K562 (cell line): ENCODE measurements at regions not wholly inside any gene's neighbourhood (a gene's known extent, or its start where the extent isn't known, plus 50 kb on each side); places are given as distances from the start of the nearest gene placed in this dataset.
A peak's percentile ranks its signal among the peaks of the same experiment; 100 is the strongest.

ENCODE experiments used
- ATAC-seq: fragments of 200-7000 bp; cut with Tn5 transposase; 3 replicates; pipeline ENCODE4 v1.9.1; 2020; ENCODE audit warnings: moderate library complexity
- BruUV-seq: library from RNA; stranded (reverse); fragments of 400-500 nt; replicated peaks from 2 replicates; lab custom pipeline; 2021; lab: Mats Ljungman, UMichigan
- CTCF ChIA-PET: fragments of 300-600 bp; formaldehyde crosslinking; extraction: SDS; loops from one replicate; lab custom pipeline; 2021; ENCODE audit warnings: low intra/inter-chr PET ratio; lab: Yijun Ruan, JAX
- POLR2A ChIA-PET: fragments of 300-600, 350-650 bp; sonication (Branson Sonifier 250); formaldehyde crosslinking; extraction: SDS; loops from one replicate; lab custom pipeline; 2021; ENCODE audit warnings: antibody characterized with exemption, inconsistent platforms; lab: Yijun Ruan, JAX
- DNase-seq, 4 experiments: peaks; one replicate each; pipeline versions ENCODE4 v3.0.0 to v3.0.0-alpha.2; 2011 to 2018; ENCODE audit warnings: low spot score in 3 of 4, mixed read lengths in 3 of 4; ENCODE audit errors: extremely low read depth in 1 of 4
- FAIRE-seq: peaks from 2 replicates; lab custom pipeline; 2011; peaks lifted over from hg19 to GRCh38; lab: Jason Lieb, UNC
- H2AFZ ChIP-seq: 2 replicates; pipeline ENCODE4 v1.6.0; 2011; ENCODE audit warnings: low read depth, low read length, control low read depth, inconsistent platforms
- H3K27ac ChIP-seq: fragments of 200-600 bp; 3 replicates; pipeline ENCODE4 v1.8.0; 2011; ENCODE audit warnings: low read depth, mild to moderate bottlenecking, control low read depth, inconsistent platforms, low read length, moderate library complexity, mixed read lengths; ENCODE audit errors: extremely low read depth
- H3K27me3 ChIP-seq, 2 experiments: fragments of 300-600 bp in 1 of 2; 2 replicates in 1 of 2; 3 replicates in 1 of 2; pipeline versions ENCODE4 v1.6.0 to v1.8.0; 2011; ENCODE audit warnings: inconsistent platforms in 2 of 2, low read length in 2 of 2, mild to moderate bottlenecking in 1 of 2, mixed read lengths in 1 of 2, moderate library complexity in 1 of 2; ENCODE audit not compliant: control insufficient read depth in 2 of 2, insufficient read depth in 2 of 2
- H3K36me3 ChIP-seq: fragments of 300-600 bp; 3 replicates; pipeline ENCODE4 v1.8.0; 2011; ENCODE audit warnings: mild to moderate bottlenecking, low read length, inconsistent platforms; ENCODE audit not compliant: control insufficient read depth, insufficient read depth
- H3K4me1 ChIP-seq, 2 experiments: fragments of 200-600 bp in 1 of 2; replicated peaks in 1 of 2; 2 replicates in 1 of 2; 3 replicates in 1 of 2; pipeline versions ENCODE4 v1.5.1 to v1.8.0; 2011; ENCODE audit warnings: inconsistent platforms in 2 of 2, low read length in 2 of 2, mild to moderate bottlenecking in 1 of 2, mixed read lengths in 1 of 2, moderate library complexity in 1 of 2; ENCODE audit not compliant: control insufficient read depth in 2 of 2, insufficient read depth in 2 of 2
- H3K4me2 ChIP-seq: 2 replicates; pipeline ENCODE4 v1.6.1; 2011; ENCODE audit warnings: low read length, control low read depth, inconsistent platforms, mixed read lengths; ENCODE audit not compliant: insufficient read depth
- H3K4me3 ChIP-seq: fragments of 200-600 bp; sonication (generic), shearing (Covaris generic); 2 replicates; pipeline ENCODE4 v1.5.1; 2016; ENCODE audit warnings: control low read depth, inconsistent platforms
- H3K79me2 ChIP-seq: fragments of 200-600 bp; 3 replicates; pipeline ENCODE4 v1.8.0; 2011; ENCODE audit warnings: low read length, inconsistent platforms; ENCODE audit not compliant: control insufficient read depth, insufficient read depth
- H3K9ac ChIP-seq, 2 experiments: 2 replicates each; pipeline versions ENCODE4 v1.6.0 to v1.6.1; 2011; ENCODE audit warnings: low read depth in 2 of 2, low read length in 2 of 2, control low read depth in 1 of 2, inconsistent platforms in 1 of 2, mild to moderate bottlenecking in 1 of 2, mixed read lengths in 1 of 2; ENCODE audit not compliant: insufficient read depth in 1 of 2
- H3K9me1 ChIP-seq: one replicate; pipeline ENCODE4 v1.6.0; 2011; ENCODE audit warnings: inconsistent platforms, mild to moderate bottlenecking, low read length, moderate library complexity; ENCODE audit not compliant: control insufficient read depth, insufficient read depth
- H3K9me3 ChIP-seq: replicated peaks from 2 replicates; pipeline ENCODE4 v1.5.1; 2011; ENCODE audit warnings: low read depth, low read length, inconsistent platforms; ENCODE audit not compliant: control insufficient read depth, insufficient read depth
- H4K20me1 ChIP-seq: replicated peaks from 2 replicates; pipeline ENCODE4 v1.6.1; 2011; ENCODE audit warnings: low read length, inconsistent platforms, mixed read lengths; ENCODE audit not compliant: control insufficient read depth, insufficient read depth
- BACH1 ChIP-seq: fragments of 200-800 bp; sonication (Bioruptor generic); IDR thresholded peaks from 2 replicates; pipeline ENCODE4 v1.6.1; 2016; ENCODE audit warnings: missing genetic modification characterization, missing compliant biosample characterization
- C11orf30 ChIP-seq: fragments of 450-650 bp; IDR thresholded peaks from 2 replicates; pipeline ENCODE4 v1.6.1; 2016; ENCODE audit warnings: low read depth, mild to moderate bottlenecking
- CAMTA2 ChIP-seq: fragments of 250-450 bp; sonication (Bioruptor Pico); conservative IDR thresholded peaks from 2 replicates; pipeline ENCODE4 v1.5.1; 2022
- CBFB ChIP-seq: sonication (generic); formaldehyde crosslinking; IDR thresholded peaks from 2 replicates; pipeline ENCODE4 v1.4.0; 2020; ENCODE audit warnings: mild to moderate bottlenecking, missing genetic modification reagents
- DMBX1 ChIP-seq: fragments of 250-450 bp; sonication (Bioruptor Pico); IDR thresholded peaks from 2 replicates; pipeline ENCODE4 v1.8.0; 2022; ENCODE audit warnings: inconsistent platforms, mild to moderate bottlenecking, moderate library complexity, borderline replicate concordance
- JUND ChIP-seq, 2 experiments: IDR thresholded peaks; 2 replicates in 1 of 2; 3 replicates in 1 of 2; pipeline ENCODE4 v1.6.1; 2011; ENCODE audit warnings: borderline replicate concordance in 2 of 2, low read depth in 2 of 2, low read length in 2 of 2, improper control_type of control experiment in 1 of 2, missing biosample characterization in 1 of 2, missing genetic modification characterization in 1 of 2, missing genetic modification reagents in 1 of 2
- NEUROD1 ChIP-seq: fragments of 150-350 bp; IDR thresholded peaks from 2 replicates; pipeline ENCODE4 v1.6.1; 2014; ENCODE audit warnings: borderline replicate concordance, low read length, low read depth; ENCODE audit not compliant: partially characterized antibody
- RBM34 ChIP-seq: fragments of 200-400 bp; formaldehyde crosslinking; IDR thresholded peaks from 2 replicates; pipeline ENCODE4 v1.6.1; 2018; ENCODE audit warnings: low read length, borderline replicate concordance; ENCODE audit not compliant: insufficient read depth
- RCOR1 ChIP-seq, 2 experiments: IDR thresholded peaks; 2 replicates each; pipeline ENCODE4 v1.6.1; 2012; ENCODE audit warnings: low read depth in 2 of 2, low read length in 2 of 2, borderline replicate concordance in 1 of 2, improper control_type of control experiment in 1 of 2
- TARDBP ChIP-seq: fragments of 450-650 bp; IDR thresholded peaks from 2 replicates; pipeline ENCODE4 v1.6.1; 2016
- ZNF316 ChIP-seq: fragments of 450-650 bp; IDR thresholded peaks from 2 replicates; pipeline ENCODE4 v1.6.1; 2016
- WGBS: fragments of 100-300 bp; shearing (Covaris generic); methylation state at CpG from one replicate; pipeline ENCODE4 v1.1.6; 2016; ENCODE audit warnings: low coverage, mixed read lengths; ENCODE audit not compliant: insufficient coverage; ENCODE audit errors: missing lambda C conversion rate; 5-methylcytosine and 5-hydroxymethylcytosine counted together
- in situ Hi-C: fragments of 300-500 bp; cut with MboI; formaldehyde crosslinking; loops from 4 replicates; pipeline ENCODE4 v1.15.0; 2018; ENCODE audit warnings: inconsistent platforms, mixed read lengths
- intact Hi-C: fragments of 100-400 bp; cut with micrococcal nuclease; formaldehyde crosslinking; loops from 2 replicates; pipeline ENCODE4 v1.14.2; 2022
- TF ChIP-seq, protein P1 (sequence below): IDR thresholded peaks from 2 replicates; pipeline ENCODE4 v1.6.1; 2016; ENCODE audit warnings: missing genetic modification characterization, missing compliant biosample characterization
- TF ChIP-seq, protein P2 (sequence below): fragments of 250-450 bp; sonication (Bioruptor Pico); IDR thresholded peaks from 2 replicates; pipeline ENCODE4 v1.9.0; 2021; ENCODE audit warnings: mild to moderate bottlenecking, inconsistent platforms
- TF ChIP-seq, protein P3 (sequence below), 2 experiments: IDR thresholded peaks; 2 replicates each; pipeline ENCODE4 v1.6.1; 2012; ENCODE audit warnings: improper control_type of control experiment in 2 of 2, low read depth in 2 of 2, low read length in 2 of 2, borderline replicate concordance in 1 of 2
- TF ChIP-seq, protein P4 (sequence below), 2 experiments: fragments of 450-650 bp in 1 of 2; sonication (generic) in 1 of 2; formaldehyde crosslinking; conservative IDR thresholded peaks; 2 replicates each; pipeline versions ENCODE4 v1.4.0 to v1.8.1; 2020 to 2022; ENCODE audit warnings: mild to moderate bottlenecking in 1 of 2, missing genetic modification reagents in 1 of 2

DNA sequence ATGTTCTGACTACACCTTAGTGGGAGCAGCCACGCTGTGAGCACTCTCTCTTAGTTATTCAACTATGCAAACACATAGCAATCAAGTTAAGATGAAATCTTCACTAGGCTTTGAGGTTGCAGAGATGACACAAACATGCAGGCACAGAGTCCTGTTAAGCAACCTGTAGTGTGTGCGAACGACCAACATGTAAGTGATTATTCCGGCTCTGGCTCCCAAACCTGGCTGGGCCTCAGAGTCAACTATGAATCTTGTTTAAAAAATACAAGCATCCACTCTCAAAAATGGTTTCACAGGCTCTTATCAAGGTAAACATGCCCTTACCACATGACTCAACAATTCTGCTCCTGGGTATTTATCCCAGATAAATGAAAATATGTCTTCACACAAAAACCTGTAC lies 91.4 kb downstream of the IRS2 start:
- POLR2A ChIA-PET, result interaction anchor here (0.7 kb wide), 1 partner anchor 12 kb away, joined by 4 read pairs; no protein-coding TSS in a partner anchor
- H3K9ac ChIP-seq, result no peak overlapping the region
- intact Hi-C loops, result no loop called here
- no peaks in the 10 kb centered on the region for H3K36me3 ChIP-seq
- H3K9me1 ChIP-seq, result no peaks in the 10 kb centered on the region
- peak overlapping the region; percentile 40; the same call in 2 of the 3 replicates for H3K27ac ChIP-seq
- CTCF ChIA-PET, result no interaction called here
- peaks cover 7 to 42% of the 10 kb centered on the region in 2 experiments; a peak in 4 of 5 replicates for H3K4me1 ChIP-seq
- no peak overlapping the region for H3K4me3 ChIP-seq
- FAIRE-seq, result no peak
- H3K27me3 ChIP-seq, result peaks cover 0 to under 1% of the 10 kb centered on the region in 2 experiments; a peak in 2 of 5 replicates
- WGBS, result 5% methylated on average over 4 of the region's 4 CpGs
- peak overlapping the region; percentile 82 for H2AFZ ChIP-seq
- ATAC-seq, result peak; percentile 56
- H3K4me2 ChIP-seq, result peak overlapping the region; percentile 61; the same call in 1 of the 2 replicates
- BruUV-seq, result no TSS peak
- in situ Hi-C loops, result no loop called here
- DNase-seq, result peak in 2 of 4 experiments; percentile 5 to 44
- no peaks in the 10 kb centered on the region for H3K79me2 ChIP-seq
- H4K20me1 ChIP-seq, result no peaks in the 10 kb centered on the region; the same call in 1 of the 2 replicates
- H3K9me3 ChIP-seq, result no peaks in the 10 kb centered on the region
- TF ChIP-seq RBM34 (no peak), NEUROD1 (no peak), ZNF316 (no peak; the same call in 1 of the 2 replicates), CBFB (no peak), CAMTA2 (CRISPR knock-in tag) (no peak), JUND (IDR thresholded peaks at IDR 0.05; ENCODE audit: borderline replicate concordance, low read depth, low read length) (peak; percentile 44; the same call in 1 of the 2 replicates), JUND (tag; IDR thresholded peaks at IDR 0.05; ENCODE audit: borderline replicate concordance, low read depth, low read length) (0 out of 3 replicates have a peak, but pooled peaks have one; percentile 31), C11orf30 (peak; percentile 65), RCOR1 (IDR thresholded peaks at IDR 0.05; ENCODE audit: borderline replicate concordance in 1 of 2, low read depth in 2 of 2, low read length in 2 of 2) (0 out of 4 replicates have a peak, but pooled peaks of 1 of the 2 experiments have one; percentile 37), BACH1 (tag) (no peak), TARDBP (no peak), DMBX1 (CRISPR knock-in tag) (no peak)
- TF ChIP-seq, protein P1, sequence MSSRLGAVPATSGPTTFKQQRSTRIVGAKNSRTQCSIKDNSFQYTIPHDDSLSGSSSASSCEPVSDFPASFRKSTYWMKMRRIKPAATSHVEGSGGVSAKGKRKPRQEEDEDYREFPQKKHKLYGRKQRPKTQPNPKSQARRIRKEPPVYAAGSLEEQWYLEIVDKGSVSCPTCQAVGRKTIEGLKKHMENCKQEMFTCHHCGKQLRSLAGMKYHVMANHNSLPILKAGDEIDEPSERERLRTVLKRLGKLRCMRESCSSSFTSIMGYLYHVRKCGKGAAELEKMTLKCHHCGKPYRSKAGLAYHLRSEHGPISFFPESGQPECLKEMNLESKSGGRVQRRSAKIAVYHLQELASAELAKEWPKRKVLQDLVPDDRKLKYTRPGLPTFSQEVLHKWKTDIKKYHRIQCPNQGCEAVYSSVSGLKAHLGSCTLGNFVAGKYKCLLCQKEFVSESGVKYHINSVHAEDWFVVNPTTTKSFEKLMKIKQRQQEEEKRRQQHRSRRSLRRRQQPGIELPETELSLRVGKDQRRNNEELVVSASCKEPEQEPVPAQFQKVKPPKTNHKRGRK (tag), result no peak
- TF ChIP-seq, protein P2, sequence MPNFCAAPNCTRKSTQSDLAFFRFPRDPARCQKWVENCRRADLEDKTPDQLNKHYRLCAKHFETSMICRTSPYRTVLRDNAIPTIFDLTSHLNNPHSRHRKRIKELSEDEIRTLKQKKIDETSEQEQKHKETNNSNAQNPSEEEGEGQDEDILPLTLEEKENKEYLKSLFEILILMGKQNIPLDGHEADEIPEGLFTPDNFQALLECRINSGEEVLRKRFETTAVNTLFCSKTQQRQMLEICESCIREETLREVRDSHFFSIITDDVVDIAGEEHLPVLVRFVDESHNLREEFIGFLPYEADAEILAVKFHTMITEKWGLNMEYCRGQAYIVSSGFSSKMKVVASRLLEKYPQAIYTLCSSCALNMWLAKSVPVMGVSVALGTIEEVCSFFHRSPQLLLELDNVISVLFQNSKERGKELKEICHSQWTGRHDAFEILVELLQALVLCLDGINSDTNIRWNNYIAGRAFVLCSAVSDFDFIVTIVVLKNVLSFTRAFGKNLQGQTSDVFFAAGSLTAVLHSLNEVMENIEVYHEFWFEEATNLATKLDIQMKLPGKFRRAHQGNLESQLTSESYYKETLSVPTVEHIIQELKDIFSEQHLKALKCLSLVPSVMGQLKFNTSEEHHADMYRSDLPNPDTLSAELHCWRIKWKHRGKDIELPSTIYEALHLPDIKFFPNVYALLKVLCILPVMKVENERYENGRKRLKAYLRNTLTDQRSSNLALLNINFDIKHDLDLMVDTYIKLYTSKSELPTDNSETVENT (CRISPR knock-in tag), result no peak
- TF ChIP-seq, protein P3, sequence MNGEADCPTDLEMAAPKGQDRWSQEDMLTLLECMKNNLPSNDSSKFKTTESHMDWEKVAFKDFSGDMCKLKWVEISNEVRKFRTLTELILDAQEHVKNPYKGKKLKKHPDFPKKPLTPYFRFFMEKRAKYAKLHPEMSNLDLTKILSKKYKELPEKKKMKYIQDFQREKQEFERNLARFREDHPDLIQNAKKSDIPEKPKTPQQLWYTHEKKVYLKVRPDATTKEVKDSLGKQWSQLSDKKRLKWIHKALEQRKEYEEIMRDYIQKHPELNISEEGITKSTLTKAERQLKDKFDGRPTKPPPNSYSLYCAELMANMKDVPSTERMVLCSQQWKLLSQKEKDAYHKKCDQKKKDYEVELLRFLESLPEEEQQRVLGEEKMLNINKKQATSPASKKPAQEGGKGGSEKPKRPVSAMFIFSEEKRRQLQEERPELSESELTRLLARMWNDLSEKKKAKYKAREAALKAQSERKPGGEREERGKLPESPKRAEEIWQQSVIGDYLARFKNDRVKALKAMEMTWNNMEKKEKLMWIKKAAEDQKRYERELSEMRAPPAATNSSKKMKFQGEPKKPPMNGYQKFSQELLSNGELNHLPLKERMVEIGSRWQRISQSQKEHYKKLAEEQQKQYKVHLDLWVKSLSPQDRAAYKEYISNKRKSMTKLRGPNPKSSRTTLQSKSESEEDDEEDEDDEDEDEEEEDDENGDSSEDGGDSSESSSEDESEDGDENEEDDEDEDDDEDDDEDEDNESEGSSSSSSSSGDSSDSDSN (IDR thresholded peaks at IDR 0.05; ENCODE audit: borderline replicate concordance in 1 of 2, low read depth in 2 of 2, low read length in 2 of 2), result no peak
- TF ChIP-seq, protein P4, sequence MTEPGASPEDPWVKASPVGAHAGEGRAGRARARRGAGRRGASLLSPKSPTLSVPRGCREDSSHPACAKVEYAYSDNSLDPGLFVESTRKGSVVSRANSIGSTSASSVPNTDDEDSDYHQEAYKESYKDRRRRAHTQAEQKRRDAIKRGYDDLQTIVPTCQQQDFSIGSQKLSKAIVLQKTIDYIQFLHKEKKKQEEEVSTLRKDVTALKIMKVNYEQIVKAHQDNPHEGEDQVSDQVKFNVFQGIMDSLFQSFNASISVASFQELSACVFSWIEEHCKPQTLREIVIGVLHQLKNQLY (CRISPR knock-in tag; conservative IDR thresholded peaks at IDR 0.05), result no peak
